ENCODE measurements at regions not wholly inside any gene's neighbourhood (a gene's known extent, or its start where the extent isn't known, plus 50 kb on each side); places are given as distances from the start of the nearest gene placed in this dataset.

DNA sequence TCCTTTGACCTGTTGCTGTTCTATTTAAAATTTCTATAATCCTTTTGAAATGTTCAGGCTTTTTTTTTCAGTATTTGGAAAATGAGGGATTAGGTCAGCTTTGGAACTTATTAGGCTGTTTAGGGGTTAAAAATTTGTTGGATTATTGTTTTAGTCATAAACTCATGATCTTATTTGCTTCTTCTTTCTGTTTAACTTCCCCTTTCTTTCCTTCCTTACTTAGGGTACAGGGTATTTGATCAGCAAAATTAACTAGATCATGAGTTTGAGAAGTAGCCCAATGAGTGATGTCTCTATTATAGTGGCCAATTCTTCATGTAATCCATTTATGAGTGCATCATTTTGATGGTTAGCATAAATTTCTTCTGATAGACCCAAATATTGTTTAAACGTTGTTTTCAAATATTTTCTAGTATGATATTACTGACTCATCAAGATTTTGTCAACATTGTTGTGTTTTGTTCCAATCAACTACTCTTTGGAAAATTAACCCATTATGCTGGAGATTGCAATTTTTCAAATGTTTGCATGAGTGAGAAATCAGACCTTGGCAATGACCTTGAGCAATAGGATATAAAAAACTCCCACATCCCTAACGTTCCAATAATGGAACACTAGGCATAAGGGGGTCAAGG, 94.4 kb downstream of the OTOR start:
- Histone ChIP-seq H3K4me2 (no peak overlapping the region), H3K4me3 (no peak overlapping the region), H3K36me3 (replicated peaks; ENCODE audit: insufficient read depth, low read depth) (no peaks in the 10 kb centered on the region), H3K9me2 (replicated peaks; ENCODE audit: insufficient read depth) (no peaks in the 10 kb centered on the region), H3K9me3 (ENCODE audit: low read depth) (no peaks in the 10 kb centered on the region), H3K4me1 (ENCODE audit: insufficient read depth) (no peaks in the 10 kb centered on the region), H3K27ac (no peak overlapping the region), H4K20me1 (ENCODE audit: insufficient read depth, poor library complexity, severe bottlenecking) (no peaks in the 10 kb centered on the region), H3K79me2 (no peaks in the 10 kb centered on the region), H3K27me3 (no peaks in the 10 kb centered on the region), H2AFZ (no peak overlapping the region)
- no peak for DNase-seq (ENCODE audit: low spot score)
- 89% methylated on average over 2 of the region's 2 CpGs for WGBS (ENCODE audit: low lambda C conversion rate, missing lambda C conversion rate)
- TF ChIP-seq, protein P1, sequence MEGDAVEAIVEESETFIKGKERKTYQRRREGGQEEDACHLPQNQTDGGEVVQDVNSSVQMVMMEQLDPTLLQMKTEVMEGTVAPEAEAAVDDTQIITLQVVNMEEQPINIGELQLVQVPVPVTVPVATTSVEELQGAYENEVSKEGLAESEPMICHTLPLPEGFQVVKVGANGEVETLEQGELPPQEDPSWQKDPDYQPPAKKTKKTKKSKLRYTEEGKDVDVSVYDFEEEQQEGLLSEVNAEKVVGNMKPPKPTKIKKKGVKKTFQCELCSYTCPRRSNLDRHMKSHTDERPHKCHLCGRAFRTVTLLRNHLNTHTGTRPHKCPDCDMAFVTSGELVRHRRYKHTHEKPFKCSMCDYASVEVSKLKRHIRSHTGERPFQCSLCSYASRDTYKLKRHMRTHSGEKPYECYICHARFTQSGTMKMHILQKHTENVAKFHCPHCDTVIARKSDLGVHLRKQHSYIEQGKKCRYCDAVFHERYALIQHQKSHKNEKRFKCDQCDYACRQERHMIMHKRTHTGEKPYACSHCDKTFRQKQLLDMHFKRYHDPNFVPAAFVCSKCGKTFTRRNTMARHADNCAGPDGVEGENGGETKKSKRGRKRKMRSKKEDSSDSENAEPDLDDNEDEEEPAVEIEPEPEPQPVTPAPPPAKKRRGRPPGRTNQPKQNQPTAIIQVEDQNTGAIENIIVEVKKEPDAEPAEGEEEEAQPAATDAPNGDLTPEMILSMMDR (IDR thresholded peaks at IDR 0.05; ENCODE audit: poor library complexity) = no peak
- TF ChIP-seq EZH2phosphoT487 (IDR thresholded peaks at IDR 0.05; ENCODE audit: low read depth, severe bottlenecking, unreplicated experiment) (no peak), EZH2 (IDR thresholded peaks at IDR 0.05; ENCODE audit: borderline replicate concordance) (no peak)

- H3K4me3 ChIP-seq = no peak overlapping the region
- H3K27ac ChIP-seq = no peak overlapping the region
- H3K4me1 ChIP-seq (ENCODE audit: insufficient read depth) = no peaks in the 10 kb centered on the region
- H3K79me2 ChIP-seq = no peaks in the 10 kb centered on the region
- H3K4me2 ChIP-seq = no peak overlapping the region
- H3K27me3 ChIP-seq = no peaks in the 10 kb centered on the region
- no peaks in the 10 kb centered on the region for H3K9me3 ChIP-seq (ENCODE audit: low read depth)
- WGBS (ENCODE audit: low lambda C conversion rate, missing lambda C conversion rate) = 95% methylated on average over 1 of the region's 1 CpG
- no peak for DNase-seq (ENCODE audit: low spot score)
- no peak overlapping the region for H2AFZ ChIP-seq
- no peaks in the 10 kb centered on the region for H4K20me1 ChIP-seq (ENCODE audit: insufficient read depth, poor library complexity, severe bottlenecking)
- TF ChIP-seq EZH2 (IDR thresholded peaks at IDR 0.05; ENCODE audit: borderline replicate concordance) (no peak), EZH2phosphoT487 (IDR thresholded peaks at IDR 0.05; ENCODE audit: low read depth, severe bottlenecking, unreplicated experiment) (no peak)
- TF ChIP-seq, protein P1 (IDR thresholded peaks at IDR 0.05; ENCODE audit: poor library complexity) = no peak
- no peaks in the 10 kb centered on the region for H3K36me3 ChIP-seq (replicated peaks; ENCODE audit: insufficient read depth, low read depth)
- H3K9me2 ChIP-seq (replicated peaks; ENCODE audit: insufficient read depth) = no peaks in the 10 kb centered on the region
These were observed 96.2 kb downstream of the OTOR start for GRCh38 chr20:16844406-16844805.

DNA sequence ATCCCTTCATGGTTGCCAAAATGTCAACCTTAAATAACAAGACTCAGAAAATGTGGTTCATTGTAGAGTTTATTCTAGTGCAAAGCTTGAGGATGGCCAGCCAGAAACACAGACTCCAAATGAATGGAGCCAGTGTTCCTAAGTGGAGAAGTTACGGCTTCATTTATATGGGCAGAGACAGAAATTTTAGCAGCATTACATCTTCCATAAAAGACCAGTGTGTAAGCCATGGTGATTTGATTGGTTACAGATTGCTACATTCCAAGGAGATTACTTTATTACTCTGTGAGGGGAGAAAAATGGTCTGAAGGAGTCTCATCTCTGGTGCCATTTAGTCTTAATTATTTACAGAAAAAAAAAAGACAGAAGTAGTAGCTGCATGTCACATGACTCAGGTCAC, 97.8 kb downstream of the OTOR start:
- TF ChIP-seq EZH2phosphoT487 (IDR thresholded peaks at IDR 0.05; ENCODE audit: low read depth, severe bottlenecking, unreplicated experiment) = no peak
- TF ChIP-seq, protein P1 (IDR thresholded peaks at IDR 0.05; ENCODE audit: poor library complexity) = no peak
- no peak for TF ChIP-seq EZH2 (IDR thresholded peaks at IDR 0.05; ENCODE audit: borderline replicate concordance)
- H3K27ac ChIP-seq = no peak overlapping the region

More for the DNA sequence above, 97.8 kb downstream of the OTOR start:
- no peak for DNase-seq (ENCODE audit: low spot score)
- no peaks in the 10 kb centered on the region for H3K36me3 ChIP-seq (replicated peaks; ENCODE audit: insufficient read depth, low read depth)
- 45% methylated on average over 1 of the region's 1 CpG for WGBS (ENCODE audit: low lambda C conversion rate, missing lambda C conversion rate)
- no peaks in the 10 kb centered on the region for H3K9me3 ChIP-seq (ENCODE audit: low read depth)
- H3K4me2 ChIP-seq = no peak overlapping the region
- no peaks in the 10 kb centered on the region for H3K9me2 ChIP-seq (replicated peaks; ENCODE audit: insufficient read depth)
- H4K20me1 ChIP-seq (ENCODE audit: insufficient read depth, poor library complexity, severe bottlenecking) = no peaks in the 10 kb centered on the region
- no peaks in the 10 kb centered on the region for H3K79me2 ChIP-seq
- H3K27me3 ChIP-seq = no peaks in the 10 kb centered on the region
- H3K4me3 ChIP-seq = no peak overlapping the region
- no peak overlapping the region for H2AFZ ChIP-seq
- no peaks in the 10 kb centered on the region for H3K4me1 ChIP-seq (ENCODE audit: insufficient read depth)

All from hepatocyte (in vitro differentiated cells).